Activated naive CD4-positive, alpha-beta T cell treated with anti-CD3 and anti-CD28 coated beads for 36 hours (primary cell): ENCODE measurements at regions not wholly inside any gene's neighbourhood (a gene's known extent, or its start where the extent isn't known, plus 50 kb on each side); places are given as distances from the start of the nearest gene placed in this dataset.

Experiments
- CTCF ChIA-PET: fragments of 350-600 bp; sonication (Branson Sonifier 250); formaldehyde crosslinking; loops from one replicate; lab custom pipeline; 2021; ENCODE audit warnings: antibody characterized with exemption; lab: Charles Lee
- DNase-seq: peaks from one replicate; pipeline ENCODE4 v3.0.0-alpha.2; 2020
- H3K27ac Mint-ChIP-seq: one replicate; pipeline ENCODE4 v1.8.0; 2021; ENCODE audit warnings: mild to moderate bottlenecking, mixed read lengths
- H3K27me3 Mint-ChIP-seq: one replicate; pipeline ENCODE4 v1.8.0; 2021; ENCODE audit warnings: low read depth, mixed read lengths
- H3K36me3 Mint-ChIP-seq: one replicate; pipeline ENCODE4 v1.8.0; 2021; ENCODE audit warnings: low read depth, mixed read lengths
- H3K4me1 Mint-ChIP-seq: one replicate; pipeline ENCODE4 v1.8.0; 2021; ENCODE audit warnings: low read depth, mixed read lengths
- H3K4me3 Mint-ChIP-seq: one replicate; pipeline ENCODE4 v1.8.0; 2021; ENCODE audit warnings: mild to moderate bottlenecking, moderate library complexity, mixed read lengths
- H3K9me3 Mint-ChIP-seq: one replicate; pipeline ENCODE4 v1.8.0; 2021; ENCODE audit warnings: mixed read lengths
- intact Hi-C: fragments of 100-400 bp; cut with micrococcal nuclease; formaldehyde crosslinking; loops from one replicate; pipeline ENCODE4 v1.15.1; 2023

- intact Hi-C loops = no loop called here
These were observed 90.8 kb upstream of the EGFLAM start for GRCh38 chr5:38167562-38167996.

GRCh38 chr5:38166832-38167231, 91.5 kb upstream of the EGFLAM start:
- H3K36me3 Mint-ChIP-seq = no peaks in the 10 kb centered on the region
- DNase-seq = no peak
- no peak overlapping the region for H3K4me3 Mint-ChIP-seq
- no peaks in the 10 kb centered on the region for H3K9me3 Mint-ChIP-seq
- H3K4me1 Mint-ChIP-seq = no peaks in the 10 kb centered on the region
- CTCF ChIA-PET = interaction anchor here (2.3 kb wide), 1 partner anchor 26 kb away, joined by 6 read pairs; no protein-coding TSS in a partner anchor
- intact Hi-C loops = no loop called here
- no peak overlapping the region for H3K27ac Mint-ChIP-seq
- H3K27me3 Mint-ChIP-seq = no peaks in the 10 kb centered on the region

More at GRCh38 chr5:38167562-38167996, 90.8 kb upstream of the EGFLAM start:
- H3K36me3 Mint-ChIP-seq = no peaks in the 10 kb centered on the region
- CTCF ChIA-PET = interaction anchor here (2.3 kb wide), 1 partner anchor 25 kb away, joined by 6 read pairs; no protein-coding TSS in a partner anchor
- no peak overlapping the region for H3K4me3 Mint-ChIP-seq
- no peak overlapping the region for H3K27ac Mint-ChIP-seq
- no peak for DNase-seq
- H3K27me3 Mint-ChIP-seq = no peaks in the 10 kb centered on the region
- no peaks in the 10 kb centered on the region for H3K4me1 Mint-ChIP-seq
- H3K9me3 Mint-ChIP-seq = no peaks in the 10 kb centered on the region

GRCh38 chr5:38165435-38165834, 92.9 kb upstream of the EGFLAM start:
- CTCF ChIA-PET = interaction anchor here (2.3 kb wide), 1 partner anchor 27 kb away, joined by 6 read pairs; no protein-coding TSS in a partner anchor
- no peak for DNase-seq
- no peak overlapping the region for H3K27ac Mint-ChIP-seq
- intact Hi-C loops = no loop called here
- H3K36me3 Mint-ChIP-seq = no peaks in the 10 kb centered on the region
- H3K4me3 Mint-ChIP-seq = no peak overlapping the region
- H3K9me3 Mint-ChIP-seq = no peaks in the 10 kb centered on the region
- H3K27me3 Mint-ChIP-seq = no peaks in the 10 kb centered on the region
- H3K4me1 Mint-ChIP-seq = no peaks in the 10 kb centered on the region

GRCh38 chr5:38164776-38165399, 93.5 kb upstream of the EGFLAM start:
- DNase-seq = no peak
- intact Hi-C loops = no loop called here
- Mint-ChIP-seq H3K27me3 (no peaks in the 10 kb centered on the region), H3K27ac (no peak overlapping the region), H3K4me3 (no peak overlapping the region), H3K36me3 (no peaks in the 10 kb centered on the region), H3K9me3 (no peaks in the 10 kb centered on the region), H3K4me1 (no peaks in the 10 kb centered on the region)
- CTCF ChIA-PET = no interaction called here

DNA sequence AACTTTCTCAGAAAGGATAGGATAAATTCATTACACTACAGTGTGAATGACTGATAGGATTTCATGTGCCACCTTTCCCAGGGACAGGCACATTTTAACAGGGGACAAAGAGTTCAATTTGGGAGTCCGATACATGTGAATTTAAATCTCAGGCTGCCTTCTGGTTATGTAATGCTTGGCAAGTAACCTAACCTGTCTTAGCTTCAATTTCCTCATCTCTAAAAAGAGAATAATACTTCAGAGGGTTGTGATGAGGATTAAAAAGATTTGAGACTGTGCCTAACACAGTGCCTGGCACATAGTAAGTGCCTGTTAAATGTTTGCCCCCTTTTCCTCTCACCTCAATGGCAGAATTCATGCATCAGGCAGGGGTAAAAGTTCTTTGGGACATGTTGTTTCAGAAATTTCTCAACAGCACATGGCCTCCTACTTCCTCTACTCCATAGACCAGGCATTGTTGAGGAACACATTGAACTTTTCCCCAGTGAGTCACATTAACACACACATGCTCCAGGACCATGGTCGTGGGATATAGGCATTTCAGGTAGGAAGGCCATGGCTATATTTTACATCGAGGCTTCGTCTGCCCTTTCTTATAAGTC, 94.6 kb upstream of the EGFLAM start:
- Mint-ChIP-seq H3K27ac (no peak overlapping the region), H3K4me1 (no peaks in the 10 kb centered on the region), H3K4me3 (no peak overlapping the region), H3K36me3 (no peaks in the 10 kb centered on the region), H3K27me3 (no peaks in the 10 kb centered on the region), H3K9me3 (no peaks in the 10 kb centered on the region)
- intact Hi-C loops = no loop called here
- CTCF ChIA-PET = no interaction called here
- DNase-seq = no peak

DNA sequence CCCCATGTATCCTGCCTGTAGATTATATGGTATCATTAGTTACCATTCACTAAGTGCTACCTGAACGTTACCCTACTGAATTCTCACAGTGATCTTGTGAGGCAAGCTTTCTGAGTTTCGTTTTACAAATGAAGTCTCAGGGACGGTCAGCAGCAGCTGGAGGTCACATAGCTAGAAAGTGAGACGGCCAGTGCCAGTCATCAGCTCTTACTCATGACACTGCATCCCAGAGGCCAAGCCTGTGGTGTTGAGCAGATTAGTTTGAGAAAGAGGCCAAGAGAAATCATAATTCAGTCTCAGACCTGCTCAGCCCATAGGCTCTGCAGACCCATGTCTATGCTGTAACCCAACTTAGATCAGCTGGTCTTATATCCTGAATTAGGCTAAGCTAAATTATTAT, 95.7 kb upstream of the EGFLAM start:
- Mint-ChIP-seq H3K4me1 (no peaks in the 10 kb centered on the region), H3K27me3 (no peaks in the 10 kb centered on the region), H3K27ac (no peak overlapping the region), H3K9me3 (no peaks in the 10 kb centered on the region), H3K36me3 (no peaks in the 10 kb centered on the region), H3K4me3 (no peak overlapping the region)
- intact Hi-C loops = no loop called here
- CTCF ChIA-PET = no interaction called here
- DNase-seq = no peak

GRCh38 chr5:38157024-38157423, 101.3 kb upstream of the EGFLAM start:
- H3K27me3 Mint-ChIP-seq = peaks cover 13% of the 10 kb centered on the region
- H3K4me1 Mint-ChIP-seq = no peaks in the 10 kb centered on the region
- H3K36me3 Mint-ChIP-seq = no peaks in the 10 kb centered on the region
- no peak for DNase-seq
- H3K9me3 Mint-ChIP-seq = no peaks in the 10 kb centered on the region
- H3K27ac Mint-ChIP-seq = no peak overlapping the region
- H3K4me3 Mint-ChIP-seq = no peak overlapping the region
- intact Hi-C loops = no loop called here
- CTCF ChIA-PET = no interaction called here

DNA sequence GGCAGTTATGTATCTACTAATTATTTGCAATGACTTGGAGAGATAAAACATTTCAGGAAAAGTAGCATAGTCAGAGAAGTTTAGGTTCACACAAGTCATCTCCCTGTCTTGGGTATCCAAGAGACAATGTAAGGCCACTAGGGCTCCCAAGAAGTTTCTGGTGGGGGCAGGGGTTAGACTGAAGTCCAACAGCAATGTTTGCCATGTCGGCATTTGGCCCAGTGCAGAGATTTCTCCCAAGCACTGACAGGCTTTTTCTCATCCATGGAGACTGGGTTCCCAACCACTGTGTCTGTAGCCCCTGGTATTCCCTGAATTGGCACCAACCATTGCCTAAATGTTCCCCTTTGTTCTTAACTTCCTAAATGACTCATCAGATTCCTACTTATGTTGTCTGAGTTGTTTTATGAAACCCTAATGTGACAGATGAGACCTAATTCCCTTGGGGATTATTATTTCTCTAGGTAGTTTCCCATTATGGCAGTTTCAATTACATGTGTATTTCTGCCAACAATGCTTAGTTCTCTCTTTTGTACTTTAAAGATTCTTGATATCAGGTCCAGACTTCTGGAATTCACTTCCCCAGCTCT, 103.6 kb upstream of the EGFLAM start:
- intact Hi-C loops = no loop called here
- Mint-ChIP-seq H3K27me3 (peaks cover 20% of the 10 kb centered on the region), H3K36me3 (no peaks in the 10 kb centered on the region), H3K4me3 (no peak overlapping the region), H3K9me3 (no peaks in the 10 kb centered on the region), H3K27ac (no peak overlapping the region), H3K4me1 (no peaks in the 10 kb centered on the region)
- DNase-seq = no peak
- CTCF ChIA-PET = no interaction called here

DNA sequence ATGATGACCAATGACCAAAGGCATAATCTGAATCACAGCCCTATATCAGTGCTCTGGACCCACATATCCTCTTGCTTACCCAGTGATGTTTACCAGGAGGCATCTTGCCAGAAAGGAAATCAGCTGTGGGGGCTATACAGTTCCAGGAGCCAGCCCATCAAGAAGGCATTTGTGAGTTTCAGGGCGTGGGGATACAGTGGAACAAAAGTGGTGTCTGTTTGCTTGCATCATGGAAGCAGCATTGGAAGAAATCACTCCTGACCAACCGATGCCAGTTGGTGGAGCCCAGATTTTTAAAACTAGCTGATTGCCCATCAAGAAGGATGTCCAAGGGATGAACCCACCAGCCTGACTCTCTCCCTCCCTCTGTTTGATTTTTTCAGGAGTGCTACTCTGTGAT, 106.5 kb upstream of the EGFLAM start:
- H3K27ac Mint-ChIP-seq = no peak overlapping the region

DNA sequence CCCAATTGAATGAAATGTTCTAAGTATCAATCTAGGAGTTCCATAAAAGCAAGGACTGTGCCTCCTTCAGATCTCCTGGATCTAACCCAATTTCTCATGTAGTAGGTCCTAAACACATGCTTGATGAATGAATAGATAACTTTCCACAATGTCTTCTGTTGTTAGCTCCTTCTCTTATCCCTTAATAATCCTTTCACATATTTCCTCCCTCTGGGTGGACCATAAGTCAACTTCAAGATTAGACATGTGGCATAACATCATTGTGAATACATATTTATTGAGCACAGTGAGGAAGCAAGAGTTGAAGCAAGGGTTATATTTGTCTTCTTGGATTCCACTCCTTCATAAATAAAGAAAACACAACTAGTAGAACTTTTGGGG, 108.6 kb upstream of the EGFLAM start:
- intact Hi-C loops = no loop called here
- Mint-ChIP-seq H3K36me3 (no peaks in the 10 kb centered on the region), H3K27me3 (peaks cover 12% of the 10 kb centered on the region), H3K4me1 (no peaks in the 10 kb centered on the region), H3K27ac (no peak overlapping the region), H3K4me3 (no peak overlapping the region), H3K9me3 (no peaks in the 10 kb centered on the region)
- DNase-seq = no peak
- CTCF ChIA-PET = no interaction called here

More for the DNA sequence above, 106.5 kb upstream of the EGFLAM start:
- intact Hi-C loops = no loop called here
- H3K4me3 Mint-ChIP-seq = no peak overlapping the region
- CTCF ChIA-PET = no interaction called here
- DNase-seq = no peak
- H3K9me3 Mint-ChIP-seq = no peaks in the 10 kb centered on the region
- no peaks in the 10 kb centered on the region for H3K4me1 Mint-ChIP-seq
- H3K36me3 Mint-ChIP-seq = no peaks in the 10 kb centered on the region
- peaks cover 20% of the 10 kb centered on the region for H3K27me3 Mint-ChIP-seq

- no peaks in the 10 kb centered on the region for H3K9me3 Mint-ChIP-seq
- H3K36me3 Mint-ChIP-seq = no peaks in the 10 kb centered on the region
- H3K4me1 Mint-ChIP-seq = no peaks in the 10 kb centered on the region
- no peak overlapping the region for H3K27ac Mint-ChIP-seq
- CTCF ChIA-PET = no interaction called here
- intact Hi-C loops = no loop called here
- no peak for DNase-seq
- peaks cover 9% of the 10 kb centered on the region for H3K27me3 Mint-ChIP-seq
- no peak overlapping the region for H3K4me3 Mint-ChIP-seq
These were observed 110.2 kb upstream of the EGFLAM start for GRCh38 chr5:38148021-38148625.

DNA sequence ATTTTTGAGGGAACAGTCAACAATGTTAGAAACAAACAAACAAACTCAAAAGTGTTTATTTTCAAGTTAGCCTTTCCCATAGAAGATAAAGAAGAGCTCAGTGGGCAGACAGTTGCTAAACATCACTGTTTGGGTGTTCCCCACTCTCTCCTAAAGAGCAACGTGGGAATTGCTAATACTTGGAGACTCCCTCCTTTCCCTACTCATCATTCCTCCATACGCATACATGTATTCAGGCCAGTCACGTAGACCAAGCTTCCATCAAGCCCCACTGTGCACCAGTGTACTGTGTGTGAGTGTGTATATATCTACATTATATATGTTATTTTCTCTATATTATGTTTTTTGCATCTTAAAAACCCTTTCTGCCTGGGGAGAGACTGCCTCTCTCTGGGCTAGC, 115.0 kb upstream of the EGFLAM start:
- CTCF ChIA-PET = interaction anchor here (0.6 kb wide), 1 partner anchor 1411 kb away, joined by 5 read pairs; no protein-coding TSS in a partner anchor
- no peak overlapping the region for H3K27ac Mint-ChIP-seq
- H3K4me3 Mint-ChIP-seq = no peak overlapping the region
- no peaks in the 10 kb centered on the region for H3K9me3 Mint-ChIP-seq
- no peak for DNase-seq
- H3K36me3 Mint-ChIP-seq = no peaks in the 10 kb centered on the region
- H3K4me1 Mint-ChIP-seq = no peaks in the 10 kb centered on the region
- intact Hi-C loops = no loop called here
- peaks cover 2% of the 10 kb centered on the region for H3K27me3 Mint-ChIP-seq
